Inferior parietal cortex (tissue), 1 donor: ENCODE measurements at regions not wholly inside any gene's neighbourhood (a gene's known extent, or its start where the extent isn't known, plus 50 kb on each side); places are given as distances from the start of the nearest gene placed in this dataset.
"Not testable (repeated sequence)": the region's sequence is repeated elsewhere in the genome, so short reads cannot be mapped to it uniquely, and the experiment has no call there.

Source experiments
- DNase-seq: peaks from one replicate; pipeline ENCODE4 v3.0.0-alpha.2; 2016; ENCODE audit errors: extremely low spot score

GRCh38 chr5:160479220-160479619, 57.6 kb downstream of the PTTG1 start:
- DNase-seq: no peak

- DNase-seq: peak; percentile 65
These were observed 58.3 kb downstream of the PTTG1 start for GRCh38 chr5:160479926-160480325.

GRCh38 chr5:160480652-160481051, 59.0 kb downstream of the PTTG1 start:
- DNase-seq: no peak

- DNase-seq: no peak
These were observed 63.0 kb downstream of the PTTG1 start for GRCh38 chr5:160484678-160485077.

GRCh38 chr5:160485364-160485969, 63.8 kb downstream of the PTTG1 start:
- DNase-seq: no peak

- no peak for DNase-seq
These were observed 64.9 kb downstream of the PTTG1 start for GRCh38 chr5:160486573-160486972.

GRCh38 chr5:160488394-160489325, 67.0 kb downstream of the PTTG1 start:
- no peak for DNase-seq

GRCh38 chr5:160491438-160491837, 69.8 kb downstream of the PTTG1 start:
- DNase-seq: no peak

- no peak for DNase-seq
These were observed 70.9 kb downstream of the PTTG1 start for GRCh38 chr5:160492565-160492964.

GRCh38 chr5:160493806-160494338, 72.2 kb downstream of the PTTG1 start:
- no peak for DNase-seq

GRCh38 chr5:160494451-160494850, 72.8 kb downstream of the PTTG1 start:
- no peak for DNase-seq

- no peak for DNase-seq
These were observed 74.7 kb downstream of the PTTG1 start for GRCh38 chr5:160496334-160496733.

GRCh38 chr5:160496784-160497183, 75.1 kb downstream of the PTTG1 start:
- no peak for DNase-seq

GRCh38 chr5:160497878-160498277, 76.2 kb downstream of the PTTG1 start:
- no peak for DNase-seq

- not testable (repeated sequence) for DNase-seq
These were observed 76.9 kb downstream of the PTTG1 start for GRCh38 chr5:160498441-160499043.

- DNase-seq: no peak
These were observed 79.4 kb downstream of the PTTG1 start for GRCh38 chr5:160500786-160501779.

GRCh38 chr5:160504906-160505305, 83.3 kb downstream of the PTTG1 start:
- DNase-seq: no peak

- DNase-seq: peak; percentile 64
These were observed 84.7 kb downstream of the PTTG1 start for GRCh38 chr5:160506006-160507004.

GRCh38 chr5:160507221-160507721, 85.6 kb downstream of the PTTG1 start:
- DNase-seq: no peak
